ENCODE measurements at regions not wholly inside any gene's neighbourhood (a gene's known extent, or its start where the extent isn't known, plus 50 kb on each side); places are given as distances from the start of the nearest gene placed in this dataset.

DNA sequence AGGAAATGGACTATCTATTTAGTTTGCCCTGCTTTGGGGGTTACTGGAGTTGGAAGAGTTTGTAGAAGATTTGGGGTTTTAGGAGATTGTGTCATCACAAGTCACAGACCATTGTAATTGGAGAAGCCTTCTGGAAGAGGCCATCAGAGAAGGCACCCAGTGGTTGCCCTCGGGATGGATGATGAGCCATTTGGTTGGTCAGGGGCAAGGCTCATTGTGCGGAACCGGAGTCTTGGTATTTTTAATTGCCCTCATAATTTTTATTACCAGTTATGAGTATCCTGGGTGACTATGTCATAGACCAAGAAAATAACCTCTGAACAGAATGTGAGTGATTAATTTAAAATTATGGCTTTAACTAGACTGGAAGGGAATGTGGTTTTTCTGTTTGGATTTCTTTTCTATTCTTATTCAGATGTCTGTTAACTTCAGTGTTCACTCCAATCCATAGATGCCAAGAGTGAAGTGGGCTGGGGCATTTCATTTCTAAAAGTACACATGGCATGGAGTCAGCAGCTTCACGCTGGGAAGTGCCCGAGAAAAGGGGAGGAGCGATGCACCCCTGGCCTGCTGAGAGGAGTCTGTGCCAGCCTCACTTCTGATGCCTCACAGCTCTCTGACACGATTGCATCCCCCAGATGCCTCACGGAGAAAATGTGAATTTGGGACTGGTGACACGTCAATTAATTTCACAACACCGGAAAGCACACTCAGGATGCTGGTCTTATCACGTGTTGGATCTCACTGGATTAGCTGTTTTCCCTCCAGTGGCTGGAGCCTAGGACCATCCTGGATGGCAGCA is 225.6 kb upstream of the IGFBP3 start:
- H3K4me3 ChIP-seq (ENCODE audit: low read depth, poor library complexity, severe bottlenecking), result no peak overlapping the region
- DNase-seq (ENCODE audit: low spot score in 2 of 2), result no peak
- WGBS, 2 donors, result 70 to 73% methylated on average over 11 of the region's 11 CpGs
- intact Hi-C loops (cut with DNase I; ENCODE audit: low total_unique reads), result no loop called here
- TF ChIP-seq POLR2A (IDR thresholded peaks at IDR 0.05), result no peak
- TF ChIP-seq, protein P1, sequence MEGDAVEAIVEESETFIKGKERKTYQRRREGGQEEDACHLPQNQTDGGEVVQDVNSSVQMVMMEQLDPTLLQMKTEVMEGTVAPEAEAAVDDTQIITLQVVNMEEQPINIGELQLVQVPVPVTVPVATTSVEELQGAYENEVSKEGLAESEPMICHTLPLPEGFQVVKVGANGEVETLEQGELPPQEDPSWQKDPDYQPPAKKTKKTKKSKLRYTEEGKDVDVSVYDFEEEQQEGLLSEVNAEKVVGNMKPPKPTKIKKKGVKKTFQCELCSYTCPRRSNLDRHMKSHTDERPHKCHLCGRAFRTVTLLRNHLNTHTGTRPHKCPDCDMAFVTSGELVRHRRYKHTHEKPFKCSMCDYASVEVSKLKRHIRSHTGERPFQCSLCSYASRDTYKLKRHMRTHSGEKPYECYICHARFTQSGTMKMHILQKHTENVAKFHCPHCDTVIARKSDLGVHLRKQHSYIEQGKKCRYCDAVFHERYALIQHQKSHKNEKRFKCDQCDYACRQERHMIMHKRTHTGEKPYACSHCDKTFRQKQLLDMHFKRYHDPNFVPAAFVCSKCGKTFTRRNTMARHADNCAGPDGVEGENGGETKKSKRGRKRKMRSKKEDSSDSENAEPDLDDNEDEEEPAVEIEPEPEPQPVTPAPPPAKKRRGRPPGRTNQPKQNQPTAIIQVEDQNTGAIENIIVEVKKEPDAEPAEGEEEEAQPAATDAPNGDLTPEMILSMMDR (IDR thresholded peaks at IDR 0.05), result no peak

DNA sequence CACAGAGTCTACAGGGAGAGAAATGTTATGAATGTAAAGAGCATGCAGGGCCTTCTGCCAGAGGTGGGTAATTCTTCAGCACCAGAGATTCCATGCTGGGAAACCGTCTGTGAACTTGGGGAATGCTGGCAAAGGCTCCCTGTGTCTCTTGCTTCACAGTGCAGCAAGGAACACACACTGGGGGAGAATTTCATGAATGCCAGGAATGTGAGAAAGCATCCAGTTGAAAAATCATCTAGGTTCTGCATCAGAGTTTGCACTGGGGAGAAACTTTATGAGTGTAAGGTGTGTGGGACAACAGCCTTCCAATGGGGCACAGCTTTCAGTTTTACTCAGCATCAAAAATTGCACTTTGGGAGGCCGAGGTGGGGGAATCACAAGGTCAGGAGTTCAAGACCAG is 224.3 kb upstream of the IGFBP3 start:
- intact Hi-C loops (cut with DNase I; ENCODE audit: low total_unique reads), result no loop called here
- no peak overlapping the region for H3K4me3 ChIP-seq (ENCODE audit: low read depth, poor library complexity, severe bottlenecking)
- TF ChIP-seq, protein P1 (IDR thresholded peaks at IDR 0.05), result no peak
- no peak for TF ChIP-seq POLR2A (IDR thresholded peaks at IDR 0.05)
- 56 to 58% methylated on average over 2 of the region's 2 CpGs for WGBS, 2 donors
- DNase-seq (ENCODE audit: low spot score in 2 of 2), result no peak

DNA sequence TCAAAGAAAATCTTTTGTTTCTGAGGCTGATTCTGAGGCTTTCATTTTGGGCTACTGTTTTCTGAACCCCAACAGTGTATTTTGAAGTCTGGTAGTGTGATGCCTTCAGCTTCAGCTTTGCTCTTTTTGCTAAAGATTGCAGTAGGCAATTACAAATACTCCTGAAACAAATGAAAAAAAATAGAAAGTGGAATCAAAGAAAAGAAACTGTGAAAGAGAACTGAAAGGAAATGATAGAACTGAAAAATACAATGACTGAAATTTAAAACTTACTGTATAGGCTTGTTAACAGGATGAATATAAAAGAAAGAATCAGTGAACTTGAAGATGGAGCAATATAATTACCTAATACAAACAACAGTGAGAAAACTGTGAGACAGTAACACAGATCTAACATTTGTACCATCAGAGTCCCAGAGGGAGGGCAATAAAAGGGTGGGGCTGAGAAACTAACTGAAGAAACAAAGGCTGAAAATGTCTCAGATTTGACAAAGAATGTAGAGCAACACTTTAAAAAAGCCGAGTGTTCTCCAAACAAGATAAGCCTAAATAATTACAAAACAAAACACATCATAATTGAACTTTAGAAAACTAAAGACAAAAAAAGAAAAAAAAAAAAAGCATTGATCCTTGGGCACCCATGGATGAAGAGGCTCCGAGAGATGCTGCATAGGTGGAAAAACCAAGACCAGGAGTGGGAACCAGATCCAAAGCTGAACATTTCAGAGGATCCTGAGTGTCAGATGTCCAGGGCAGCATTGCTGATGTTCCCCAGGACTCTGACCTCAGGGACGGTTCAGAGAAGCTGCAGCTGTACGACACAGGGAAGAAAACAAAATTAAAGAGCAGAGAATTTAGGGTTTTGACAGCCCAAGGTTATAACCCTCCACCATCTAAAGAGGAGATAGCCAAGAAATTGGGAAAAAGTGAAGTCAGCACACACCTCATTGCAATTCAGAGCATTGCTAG is 223.2 kb upstream of the IGFBP3 start:
- no peak for DNase-seq (ENCODE audit: low spot score in 2 of 2)
- WGBS, 2 donors, result 85 to 93% methylated on average over 4 of the region's 4 CpGs
- TF ChIP-seq, protein P1 (IDR thresholded peaks at IDR 0.05), result no peak
- TF ChIP-seq POLR2A (IDR thresholded peaks at IDR 0.05), result no peak
- no peak overlapping the region for H3K4me3 ChIP-seq (ENCODE audit: low read depth, poor library complexity, severe bottlenecking)
- intact Hi-C loops (cut with DNase I; ENCODE audit: low total_unique reads), result no loop called here

DNA sequence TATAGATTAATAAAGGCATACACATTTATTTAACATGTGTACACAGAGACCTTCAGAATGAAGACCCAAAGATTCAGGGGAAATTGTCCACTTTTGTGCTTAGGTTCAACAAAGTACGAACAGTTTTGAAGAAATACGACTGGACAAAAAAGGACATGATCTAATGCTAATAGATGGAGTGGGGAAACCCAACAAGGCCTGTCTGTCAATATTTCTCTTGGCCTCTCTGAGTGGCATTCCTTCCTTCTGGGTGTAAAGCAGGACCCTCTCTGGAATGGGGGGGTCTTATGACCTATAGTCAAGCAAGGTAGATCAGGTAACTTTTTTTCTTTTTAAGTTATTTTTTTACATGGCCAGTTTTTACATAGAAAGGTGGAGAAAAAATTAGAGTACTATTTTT is 222.3 kb upstream of the IGFBP3 start:
- no peak for TF ChIP-seq POLR2A (IDR thresholded peaks at IDR 0.05)
- TF ChIP-seq, protein P1 (IDR thresholded peaks at IDR 0.05), result no peak
- WGBS, 2 donors, result 96 to 99% methylated on average over 2 of the region's 2 CpGs
- H3K4me3 ChIP-seq (ENCODE audit: low read depth, poor library complexity, severe bottlenecking), result no peak overlapping the region
- DNase-seq (ENCODE audit: low spot score in 2 of 2), result no peak
- intact Hi-C loops (cut with DNase I; ENCODE audit: low total_unique reads), result no loop called here

DNA sequence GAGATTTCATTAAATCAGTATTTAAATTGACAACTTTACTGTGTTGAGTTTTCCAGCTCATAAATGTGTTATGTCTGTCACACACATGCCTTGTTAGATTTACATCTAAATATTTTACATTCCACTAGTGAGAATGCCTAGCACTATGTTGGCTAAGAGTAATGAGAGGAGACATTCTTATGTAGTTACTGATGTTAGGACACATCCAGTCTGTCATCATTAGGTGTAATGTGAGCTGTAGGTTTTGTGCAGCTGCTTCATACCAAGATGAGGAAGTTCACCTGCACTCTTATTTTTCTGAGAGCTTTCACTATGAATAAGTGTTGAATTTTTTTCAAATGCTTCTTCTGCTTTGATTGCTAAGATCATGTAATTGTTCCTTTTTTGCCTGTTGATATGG is 218.0 kb upstream of the IGFBP3 start:
- H3K4me3 ChIP-seq (ENCODE audit: low read depth, poor library complexity, severe bottlenecking), result no peak overlapping the region
- intact Hi-C loops (cut with DNase I; ENCODE audit: low total_unique reads), result no loop called here
- TF ChIP-seq, protein P1 (IDR thresholded peaks at IDR 0.05), result no peak
- TF ChIP-seq POLR2A (IDR thresholded peaks at IDR 0.05), result no peak
- DNase-seq (ENCODE audit: low spot score in 2 of 2), result no peak
